ENCODE measurements at regions not wholly inside any gene's neighbourhood (a gene's known extent, or its start where the extent isn't known, plus 50 kb on each side); places are given as distances from the start of the nearest gene placed in this dataset.
"Not testable (repeated sequence)": the region's sequence is repeated elsewhere in the genome, so short reads cannot be mapped to it uniquely, and the experiment has no call there.

DNA sequence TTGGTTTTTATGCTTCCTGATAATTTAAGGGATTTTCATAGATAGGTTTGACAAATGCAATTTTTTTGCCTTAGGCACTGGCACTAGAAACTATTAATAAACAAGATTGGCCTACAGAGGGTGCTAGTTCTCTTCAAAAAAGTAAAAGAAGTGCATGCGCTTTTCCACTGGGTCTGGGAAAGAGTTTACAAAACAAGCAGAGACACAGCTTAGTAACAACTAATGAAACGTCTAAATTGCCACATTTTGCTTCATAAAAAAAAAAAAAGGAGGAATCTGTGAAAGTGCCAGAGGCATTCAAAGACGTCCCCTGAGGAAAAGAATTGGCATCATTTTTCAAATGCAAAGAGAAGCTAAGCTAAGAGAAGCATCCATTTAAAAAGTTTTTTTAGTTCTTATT lies 58.3 kb upstream of the EEA1 start:
- no peak for DNase-seq (ENCODE audit: low read depth)

- no peak for DNase-seq (ENCODE audit: low read depth)
Observed at GRCh38 chr12:92987846-92988621, 58.9 kb upstream of the EEA1 start.

GRCh38 chr12:92988622-92989130 lies 59.6 kb upstream of the EEA1 start:
- DNase-seq (ENCODE audit: low read depth), result no peak

GRCh38 chr12:92989715-92990484 lies 60.8 kb upstream of the EEA1 start:
- DNase-seq (ENCODE audit: low read depth), result no peak

- DNase-seq (ENCODE audit: low read depth), result no peak
Observed at GRCh38 chr12:92991134-92991533, 62.0 kb upstream of the EEA1 start.

- DNase-seq (ENCODE audit: low read depth), result no peak
Observed at GRCh38 chr12:92992041-92992440, 62.9 kb upstream of the EEA1 start.

DNA sequence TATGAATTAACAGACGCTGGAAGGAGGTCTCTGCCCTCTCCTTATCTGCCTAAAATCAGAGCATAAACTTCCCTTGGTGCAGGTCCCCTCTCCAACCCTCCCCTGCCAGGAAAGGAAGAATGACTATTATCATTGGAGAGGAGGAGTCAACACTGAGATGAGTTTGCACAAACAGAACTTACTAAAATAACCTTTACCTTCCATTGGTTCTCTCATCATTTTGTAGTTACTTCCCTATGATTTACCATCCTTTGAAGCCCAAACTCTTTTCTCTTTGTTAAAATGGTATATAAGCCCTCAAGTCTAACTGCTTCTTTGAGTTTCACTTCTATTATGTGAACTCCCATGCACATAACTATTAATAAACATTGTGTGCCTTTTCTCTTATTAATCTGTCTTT lies 64.2 kb upstream of the EEA1 start:
- DNase-seq (ENCODE audit: low read depth), result no peak

DNA sequence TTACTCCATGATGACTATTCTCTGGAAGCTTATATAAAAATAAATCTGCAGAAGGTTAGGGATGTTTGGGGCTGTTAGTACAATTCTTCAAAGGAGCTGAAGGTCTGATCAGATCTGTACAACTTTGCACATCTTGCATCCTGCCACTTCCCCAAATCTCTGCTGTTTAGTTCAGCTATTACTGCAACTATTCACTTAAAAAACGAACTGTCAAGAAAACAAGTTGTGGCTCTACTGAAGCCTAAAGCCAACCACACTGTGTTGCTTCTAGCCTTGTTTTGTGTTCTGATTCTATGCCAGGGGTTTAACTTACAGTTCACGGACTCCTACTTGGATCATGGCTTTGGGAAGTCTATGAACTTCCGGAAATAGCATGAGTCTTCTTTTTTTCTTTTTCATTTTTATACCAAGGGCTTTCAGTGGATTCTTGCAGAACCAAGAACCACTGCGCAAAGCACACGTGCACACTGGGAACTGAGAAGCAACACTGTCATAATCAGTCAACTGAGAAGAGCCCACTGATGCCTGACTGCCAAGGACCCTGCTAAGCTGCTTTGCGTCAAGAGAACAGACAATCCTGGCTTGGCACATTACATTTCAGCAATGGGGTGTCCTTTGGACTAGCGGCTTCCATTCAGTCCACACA lies 66.3 kb upstream of the EEA1 start:
- no peak for DNase-seq (ENCODE audit: low read depth)

DNA sequence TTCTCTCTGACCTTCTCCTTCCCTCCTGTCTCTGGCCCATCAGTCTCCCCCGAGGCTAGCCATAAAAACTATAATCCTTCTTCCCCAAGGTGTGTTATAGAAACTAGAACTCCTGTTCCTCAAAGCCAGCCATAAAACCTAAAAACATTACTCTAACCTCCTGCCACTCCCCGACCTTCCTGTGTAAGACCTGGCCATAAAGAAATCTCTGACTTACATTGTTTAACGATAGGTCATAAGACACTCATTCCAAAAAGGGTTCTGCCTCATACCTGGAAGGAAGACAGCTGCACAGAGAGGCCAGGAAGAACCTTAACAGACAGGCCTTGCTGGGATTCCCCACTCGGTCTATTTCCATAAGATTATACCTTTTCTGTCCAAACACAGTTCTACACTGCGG lies 70.9 kb upstream of the EEA1 start:
- no peak for DNase-seq (ENCODE audit: low read depth)

DNA sequence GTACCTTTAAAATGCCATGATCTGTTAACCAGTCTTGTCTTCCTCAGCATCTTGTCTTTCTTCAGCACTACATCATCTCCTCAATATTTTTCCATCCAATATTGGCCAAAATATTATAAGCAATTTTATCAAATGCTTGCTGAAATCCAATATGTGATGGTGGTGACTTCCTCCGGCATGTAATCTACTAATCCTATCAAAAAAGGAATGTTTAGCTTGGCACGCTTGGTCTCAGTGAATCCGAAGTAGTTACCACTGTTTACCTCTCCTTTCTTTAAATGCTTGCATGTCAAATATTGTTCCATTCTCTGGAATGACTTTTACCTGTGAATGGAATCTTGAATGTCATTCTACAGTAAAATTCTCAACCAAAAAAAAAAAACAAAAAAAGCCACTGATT lies 72.3 kb upstream of the EEA1 start:
- no peak for DNase-seq (ENCODE audit: low read depth)

GRCh38 chr12:93002293-93003054 lies 73.4 kb upstream of the EEA1 start:
- no peak for DNase-seq (ENCODE audit: low read depth)

- no peak for DNase-seq (ENCODE audit: low read depth)
Observed at GRCh38 chr12:93003531-93004239, 74.6 kb upstream of the EEA1 start.

DNA sequence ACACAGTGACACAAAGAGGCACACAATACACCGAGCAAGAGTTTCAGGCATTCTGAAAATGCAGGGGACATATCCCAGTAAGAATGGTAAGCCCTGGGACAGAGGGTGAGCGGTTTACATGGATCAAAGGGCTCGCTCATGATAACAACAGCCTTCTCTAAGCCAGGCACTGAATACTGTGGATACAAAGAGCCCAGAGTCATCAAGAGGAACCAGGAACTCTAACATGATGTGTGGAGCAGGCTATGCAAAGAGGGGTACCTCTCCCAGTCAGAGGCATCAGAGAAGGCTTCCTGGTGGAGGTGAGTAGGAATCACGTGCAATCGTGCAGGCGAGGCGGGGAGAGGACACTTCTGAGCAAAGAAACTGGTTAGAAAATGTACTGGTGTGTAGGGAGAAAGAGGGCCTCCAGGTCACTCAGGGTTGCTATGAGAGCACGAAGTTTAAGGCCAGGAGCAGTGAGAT lies 76.9 kb upstream of the EEA1 start:
- DNase-seq (ENCODE audit: low read depth), result no peak

DNA sequence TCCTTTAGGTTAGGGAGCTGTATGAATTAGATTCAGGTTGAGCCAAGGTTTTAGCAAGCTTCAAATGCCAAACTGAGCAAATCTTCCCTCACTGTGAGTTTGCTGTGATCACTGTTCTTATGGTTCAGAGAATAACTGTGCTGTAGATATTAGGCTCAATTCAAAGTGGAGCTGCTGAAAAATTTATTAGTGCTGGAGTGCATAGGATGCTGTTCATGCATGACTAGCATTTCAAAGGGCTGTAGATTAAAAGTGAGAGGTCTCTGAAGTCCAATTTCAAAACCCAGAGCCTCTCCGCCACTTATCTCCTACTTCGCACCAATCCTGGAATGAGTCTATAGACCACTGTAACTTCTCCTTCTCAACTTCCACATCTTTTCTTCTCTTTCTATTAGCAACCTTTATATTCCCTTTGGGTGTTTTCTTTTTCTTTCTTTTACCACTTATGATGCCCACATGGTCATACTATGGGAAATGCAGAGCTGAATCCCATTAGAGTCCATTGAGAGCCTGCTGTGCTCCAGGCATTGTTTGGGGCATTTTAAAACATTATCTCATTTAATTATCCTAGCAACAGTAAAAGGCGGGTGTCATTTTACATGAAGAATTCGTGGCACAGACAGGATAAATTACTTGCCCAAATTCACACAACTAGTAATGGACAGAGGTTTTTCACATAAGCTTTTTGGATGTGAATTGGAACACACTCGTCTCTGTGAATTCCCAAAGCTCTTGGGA lies 77.5 kb upstream of the EEA1 start:
- no peak for DNase-seq (ENCODE audit: low read depth)

DNA sequence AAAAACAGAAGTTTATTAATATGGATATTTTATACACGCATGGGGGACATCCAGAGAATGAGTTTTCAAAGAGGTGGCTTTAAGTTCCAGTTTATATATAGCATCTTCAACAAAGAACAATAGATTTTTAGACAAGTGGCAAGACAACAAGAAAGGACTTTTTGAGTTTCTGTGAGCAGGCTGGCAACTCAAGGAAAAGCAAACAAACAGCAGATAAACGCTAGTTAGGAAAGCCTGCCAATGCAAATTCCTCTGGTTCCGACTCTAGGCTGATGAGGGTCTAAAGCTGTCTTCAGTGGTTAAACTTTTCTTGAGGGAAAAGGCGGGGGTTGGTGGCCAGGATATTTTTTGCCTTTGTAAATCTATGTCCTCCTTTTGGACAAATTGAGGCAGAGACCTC lies 78.4 kb upstream of the EEA1 start:
- no peak for DNase-seq (ENCODE audit: low read depth)

- DNase-seq (ENCODE audit: low read depth), result no peak
Observed at GRCh38 chr12:93008044-93008778, 79.1 kb upstream of the EEA1 start.

- DNase-seq (ENCODE audit: low read depth), result not testable (repeated sequence)
Observed at GRCh38 chr12:93008880-93009279, 79.8 kb upstream of the EEA1 start.

- DNase-seq (ENCODE audit: low read depth), result no peak
Observed at GRCh38 chr12:93009533-93009932, 80.4 kb upstream of the EEA1 start.

DNA sequence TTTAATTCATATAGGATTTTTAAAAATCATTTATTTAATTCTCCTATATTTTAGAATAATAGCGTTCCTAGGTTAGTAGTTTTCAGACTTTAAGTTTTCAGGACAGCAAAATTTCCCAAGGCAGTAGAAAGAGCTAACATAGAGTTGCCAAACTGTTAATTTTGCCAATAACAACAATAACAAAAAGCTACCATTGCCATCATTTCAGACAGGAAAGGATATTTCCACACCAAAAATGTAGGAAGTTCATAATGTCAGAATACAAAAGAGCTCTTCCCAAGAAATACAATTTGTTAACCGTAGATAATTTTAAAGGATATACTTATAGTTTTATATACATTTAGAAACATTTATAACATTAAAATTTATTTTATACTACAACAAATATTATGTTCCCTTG lies 81.4 kb upstream of the EEA1 start:
- DNase-seq (ENCODE audit: low read depth), result no peak

DNA sequence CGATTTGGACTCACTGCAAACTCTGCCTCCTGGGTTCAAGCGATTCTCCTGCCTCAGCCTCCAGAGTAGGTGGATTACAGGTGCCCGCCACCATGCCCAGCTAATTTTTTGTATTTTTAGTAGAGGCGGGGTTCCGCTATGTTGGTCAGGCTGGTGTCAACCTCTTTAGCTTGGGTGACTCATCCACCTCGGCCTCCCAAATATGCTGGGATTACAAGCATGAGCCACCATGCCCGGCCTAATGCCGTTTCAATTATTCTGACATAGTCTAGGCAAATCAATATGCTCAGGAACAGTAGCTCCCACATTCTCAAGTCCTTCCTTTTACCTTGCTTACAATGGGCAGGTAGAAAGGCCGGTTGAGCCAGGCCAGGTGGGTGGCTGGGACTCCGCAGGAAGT lies 82.0 kb upstream of the EEA1 start:
- no peak for DNase-seq (ENCODE audit: low read depth)

All from stimulated activated CD8-positive, alpha-beta memory T cell treated with anti-CD3 and anti-CD28 coated beads, Interleukin-12 subunit alpha, Interleukin-12 subunit beta, amount 100 ng/mL, for 1 hour (primary cell).